Spleen (tissue), 11 donors: ENCODE measurements at regions not wholly inside any gene's neighbourhood (a gene's known extent, or its start where the extent isn't known, plus 50 kb on each side); places are given as distances from the start of the nearest gene placed in this dataset.

Experiments
- DNase-seq: peaks from one replicate; pipeline ENCODE4 v3.0.0-alpha.2; 2020
- H3K27ac ChIP-seq, 8 donors: fragments of 200-600 bp; sonication (generic) in 7 of 8; 1 replicate in 4 of 8; 2 replicates in 4 of 8; pipeline versions ENCODE4 v1.5.0 to v1.8.0; 2016 to 2021; ENCODE audit warnings: inconsistent platforms in 4 of 8, mild to moderate bottlenecking in 4 of 8, moderate library complexity in 1 of 8
- H3K27me3 ChIP-seq, 7 donors: fragments of 200-600 bp; sonication (generic) in 6 of 7; replicated peaks in 1 of 7; 1 replicate in 4 of 7; 2 replicates in 3 of 7; pipeline versions ENCODE4 v1.5.0 to v1.8.0; 2016 to 2021; ENCODE audit warnings: inconsistent platforms in 3 of 7, mild to moderate bottlenecking in 1 of 7
- H3K36me3 ChIP-seq, 6 donors: fragments of 200-600 bp; sonication (generic) in 5 of 6; 1 replicate in 4 of 6; 2 replicates in 2 of 6; pipeline versions ENCODE4 v1.5.0 to v1.8.0; 2016 to 2021; ENCODE audit warnings: inconsistent platforms in 2 of 6
- H3K4me1 ChIP-seq, 6 donors: fragments of 200-600 bp; sonication (generic) in 5 of 6; 1 replicate in 3 of 6; 2 replicates in 3 of 6; pipeline versions ENCODE4 v1.5.0 to v1.8.0; 2016 to 2021; ENCODE audit warnings: inconsistent platforms in 3 of 6
- H3K4me3 ChIP-seq, 8 donors: fragments of 200-600 bp; sonication (generic) in 7 of 8; 1 replicate in 4 of 8; 2 replicates in 4 of 8; pipeline versions ENCODE4 v1.5.0 to v1.8.0; 2016 to 2021; ENCODE audit warnings: inconsistent platforms in 4 of 8, mild to moderate bottlenecking in 4 of 8, moderate library complexity in 2 of 8
- H3K9me3 ChIP-seq, 8 donors: fragments of 200-600 bp; sonication (generic) in 7 of 8; 1 replicate in 4 of 8; 2 replicates in 4 of 8; pipeline versions ENCODE4 v1.5.0 to v1.8.0; 2016 to 2021; ENCODE audit warnings: inconsistent platforms in 4 of 8
- CTCF ChIP-seq, 11 experiments: fragments of 200-600 bp in 7 of 11; fragments of 450-650 bp in 4 of 11; sonication (generic) in 4 of 11; IDR thresholded peaks in 8 of 11; conservative IDR thresholded peaks in 3 of 11; 1 replicate in 7 of 11; 2 replicates in 4 of 11; pipeline versions ENCODE4 v1.4.0 to v1.8.0; 2016 to 2021; ENCODE audit warnings: antibody characterized with exemption in 11 of 11, inconsistent platforms in 4 of 11, mild to moderate bottlenecking in 1 of 11
- POLR2A ChIP-seq, 3 donors: fragments of 450-650 bp; IDR thresholded peaks; one replicate each; pipeline ENCODE4 v1.5.1; 2017; ENCODE audit warnings: antibody characterized with exemption in 3 of 3, mild to moderate bottlenecking in 1 of 3
- POLR2AphosphoS5 ChIP-seq, 3 donors: sonication (generic); formaldehyde crosslinking; IDR thresholded peaks; one replicate each; pipeline ENCODE4 v1.5.1; 2017; ENCODE audit warnings: antibody characterized with exemption in 3 of 3
- WGBS, 5 donors: extraction: QIAGEN DNeasy Blood & Tissue Kit in 3 of 5; methylation state at CpG; one replicate each; pipeline versions ENCODE4 v1.1.5 to v1.1.7; 2013 to 2018; 5-methylcytosine and 5-hydroxymethylcytosine counted together
- intact Hi-C: fragments of 100-400 bp; cut with DNase I; formaldehyde crosslinking; loops from one replicate; pipeline ENCODE4 v1.15.0; 2023; ENCODE audit warnings: low total_unique reads
- donor health status: healthy with polysubstance abuse.
- donor health status: DM: no; HTN: no; CAD: no; lungs with moderate emphysema.
- donor health status: DM: no; HTN: no; CAD: no.
- donor health status: Bipolar disorder and iron deficiency.
- donor health status: healthy.
- donor health status: DM: no; HTN: no; CAD: no.
- donor health status: DM: yes; HTN: yes; CAD: no.

GRCh38 chr6:90787446-90787845 is 200.6 kb upstream of the MAP3K7 start:
- intact Hi-C loops: no loop called here
- H3K27me3 ChIP-seq: no peaks in the 10 kb centered on the region

GRCh38 chr6:90780778-90781177 is 193.9 kb upstream of the MAP3K7 start:
- Histone ChIP-seq H3K4me1 (no peaks in the 10 kb centered on the region), H3K27me3 (no peaks in the 10 kb centered on the region), H3K4me3 (no peak overlapping the region), H3K9me3 (no peaks in the 10 kb centered on the region), H3K36me3 (no peaks in the 10 kb centered on the region), H3K27ac (no peak overlapping the region)
- intact Hi-C loops: no loop called here
- 87 to 92% (median 91%) methylated on average over 3 of the region's 3 CpGs for WGBS, 5 donors
- TF ChIP-seq POLR2AphosphoS5 (IDR thresholded peaks at IDR 0.05) (no peak), POLR2A (IDR thresholded peaks at IDR 0.05) (no peak), CTCF (IDR thresholded peaks at IDR 0.05 in 8 of 11, conservative IDR thresholded peaks at IDR 0.05 in 3 of 11) (no peak)
- no peak for DNase-seq

More at GRCh38 chr6:90787446-90787845, 200.6 kb upstream of the MAP3K7 start:
- no peaks in the 10 kb centered on the region for H3K4me1 ChIP-seq
- H3K4me3 ChIP-seq: no peak overlapping the region
- WGBS, 5 donors: 58 to 88% (median 75%) methylated on average over 3 of the region's 3 CpGs
- no peak for DNase-seq
- TF ChIP-seq POLR2AphosphoS5 (IDR thresholded peaks at IDR 0.05): no peak
- no peak for TF ChIP-seq POLR2A (IDR thresholded peaks at IDR 0.05)
- TF ChIP-seq CTCF (IDR thresholded peaks at IDR 0.05 in 8 of 11, conservative IDR thresholded peaks at IDR 0.05 in 3 of 11): no peak
- no peaks in the 10 kb centered on the region for H3K9me3 ChIP-seq
- no peak overlapping the region for H3K27ac ChIP-seq
- no peaks in the 10 kb centered on the region for H3K36me3 ChIP-seq

- WGBS, 5 donors: 76 to 85% (median 79%) methylated on average over 1 of the region's 1 CpG
- TF ChIP-seq POLR2AphosphoS5 (IDR thresholded peaks at IDR 0.05) (no peak), CTCF (IDR thresholded peaks at IDR 0.05 in 8 of 11, conservative IDR thresholded peaks at IDR 0.05 in 3 of 11) (no peak), POLR2A (IDR thresholded peaks at IDR 0.05) (no peak)
- Histone ChIP-seq H3K4me1 (no peaks in the 10 kb centered on the region), H3K36me3 (no peaks in the 10 kb centered on the region), H3K27me3 (no peaks in the 10 kb centered on the region), H3K4me3 (no peak overlapping the region), H3K9me3 (no peaks in the 10 kb centered on the region), H3K27ac (no peak overlapping the region)
- no peak for DNase-seq
- intact Hi-C loops: no loop called here
Measured at GRCh38 chr6:90780141-90780540, 193.3 kb upstream of the MAP3K7 start.

- Histone ChIP-seq H3K4me1 (no peaks in the 10 kb centered on the region), H3K36me3 (no peaks in the 10 kb centered on the region), H3K9me3 (no peaks in the 10 kb centered on the region), H3K27ac (no peak overlapping the region), H3K27me3 (no peaks in the 10 kb centered on the region), H3K4me3 (no peak overlapping the region)
- no peak for DNase-seq
- no peak for TF ChIP-seq POLR2A (IDR thresholded peaks at IDR 0.05)
- no peak for TF ChIP-seq POLR2AphosphoS5 (IDR thresholded peaks at IDR 0.05)
- no peak for TF ChIP-seq CTCF (IDR thresholded peaks at IDR 0.05 in 8 of 11, conservative IDR thresholded peaks at IDR 0.05 in 3 of 11)
- intact Hi-C loops: no loop called here
- WGBS, 5 donors: 84 to 96% (median 93%) methylated on average over 5 of the region's 5 CpGs
Measured at GRCh38 chr6:90778417-90779203, 191.7 kb upstream of the MAP3K7 start.
